H1 (cell line): ENCODE measurements at regions not wholly inside any gene's neighbourhood (a gene's known extent, or its start where the extent isn't known, plus 50 kb on each side); places are given as distances from the start of the nearest gene placed in this dataset.

Experiments used
- CTCF ChIA-PET: fragments of 300-600 bp; sonication (Branson Sonifier 250); formaldehyde crosslinking; loops from one replicate; lab custom pipeline; 2021; ENCODE audit not compliant: partially characterized antibody; lab: Charles Lee
- POLR2A ChIA-PET: fragments of 300-600 bp; sonication (Branson Sonifier 250); formaldehyde crosslinking; loops from one replicate; lab custom pipeline; 2021; ENCODE audit warnings: inconsistent platforms; ENCODE audit not compliant: partially characterized antibody; lab: Charles Lee
- DNase-seq, 2 experiments: peaks; one replicate each; pipeline versions ENCODE4 v3.0.0 to v3.0.0-alpha.2; 2010 to 2022; ENCODE audit warnings: low spot score in 2 of 2, low read depth in 1 of 2, mixed read lengths in 1 of 2
- FAIRE-seq: peaks from 2 replicates; lab custom pipeline; 2011; peaks lifted over from hg19 to GRCh38; lab: Jason Lieb, UNC
- H2AFZ ChIP-seq: 2 replicates; pipeline ENCODE4 v1.8.1; 2012; ENCODE audit warnings: low read length, inconsistent platforms
- H2AK5ac ChIP-seq: 2 replicates; pipeline ENCODE4 v1.6.1; 2013; ENCODE audit warnings: low read depth, low read length
- H2BK120ac ChIP-seq: replicated peaks from 2 replicates; pipeline ENCODE3; 2013; ENCODE audit warnings: low read depth, low read length, inconsistent platforms
- H2BK12ac ChIP-seq: 2 replicates; pipeline ENCODE4 v1.6.1; 2013; ENCODE audit warnings: low read depth, low read length
- H2BK15ac ChIP-seq: 2 replicates; pipeline ENCODE4 v1.6.1; 2013; ENCODE audit warnings: low read length
- H2BK20ac ChIP-seq: 2 replicates; pipeline ENCODE4 v1.6.1; 2013; ENCODE audit warnings: low read length
- H2BK5ac ChIP-seq: 2 replicates; pipeline ENCODE4 v1.6.1; 2013; ENCODE audit warnings: low read depth, low read length
- H3K14ac ChIP-seq: 2 replicates; pipeline ENCODE4 v1.6.1; 2013; ENCODE audit warnings: inconsistent platforms; ENCODE audit not compliant: insufficient read length
- H3K18ac ChIP-seq: 2 replicates; pipeline ENCODE4 v1.6.1; 2013; ENCODE audit warnings: low read length; ENCODE audit errors: extremely low read depth
- H3K23ac ChIP-seq: 2 replicates; pipeline ENCODE4 v1.6.1; 2013; ENCODE audit warnings: inconsistent platforms; ENCODE audit not compliant: insufficient read length
- H3K23me2 ChIP-seq: 2 replicates; pipeline ENCODE4 v1.6.1; 2013; ENCODE audit warnings: low read depth, low read length
- H3K27ac ChIP-seq: 2 replicates; pipeline ENCODE4 v1.6.1; 2011; ENCODE audit warnings: low read depth, low read length, inconsistent platforms
- H3K27me3 ChIP-seq, 4 experiments: replicated peaks in 1 of 4; 1 replicate in 1 of 4; 2 replicates in 3 of 4; pipeline versions ENCODE4 v1.6.1 to v1.8.1; 2011 to 2013; ENCODE audit warnings: low read length in 3 of 4, mild to moderate bottlenecking in 3 of 4, inconsistent platforms in 2 of 4, mixed read lengths in 2 of 4, moderate library complexity in 1 of 4; ENCODE audit not compliant: control insufficient read depth in 3 of 4, insufficient read depth in 3 of 4; ENCODE audit errors: extremely low read depth in 1 of 4
- H3K36me3 ChIP-seq, 4 experiments: 2 replicates each; pipeline versions ENCODE4 v1.6.1 to v1.8.1; 2011 to 2013; ENCODE audit warnings: mild to moderate bottlenecking in 4 of 4, low read length in 3 of 4, moderate library complexity in 2 of 4, control low read depth in 1 of 4, inconsistent platforms in 1 of 4; ENCODE audit not compliant: insufficient read depth in 4 of 4, control insufficient read depth in 2 of 4
- H3K4ac ChIP-seq: replicated peaks from 2 replicates; pipeline ENCODE3; 2013; ENCODE audit warnings: low read length, low read depth, mixed read lengths, inconsistent platforms; ENCODE audit not compliant: insufficient read length
- H3K4me1 ChIP-seq, 4 experiments: replicated peaks in 1 of 4; 1 replicate in 1 of 4; 2 replicates in 3 of 4; pipeline versions ENCODE4 v1.6.1 to v1.8.1; 2011 to 2013; ENCODE audit warnings: low read length in 3 of 4, inconsistent platforms in 2 of 4, mixed read lengths in 1 of 4; ENCODE audit not compliant: insufficient read depth in 4 of 4, control insufficient read depth in 3 of 4
- H3K4me2 ChIP-seq, 2 experiments: 2 replicates each; pipeline versions ENCODE4 v1.6.1 to v1.8.1; 2011 to 2013; ENCODE audit warnings: low read depth in 2 of 2, low read length in 2 of 2, control low read depth in 1 of 2, inconsistent platforms in 1 of 2, mild to moderate bottlenecking in 1 of 2; ENCODE audit not compliant: insufficient read depth in 1 of 2
- H3K4me3 ChIP-seq, 4 experiments: fragments of 200-600, 300-600 bp in 1 of 4; sonication (generic), shearing (Covaris generic), sonication (Bioruptor Twin) in 1 of 4; 2 replicates each; pipeline versions ENCODE4 v1.5.1 to v1.8.1; 2011 to 2016; ENCODE audit warnings: low read length in 4 of 4, low read depth in 3 of 4, control low read depth in 2 of 4, inconsistent platforms in 2 of 4, mild to moderate bottlenecking in 2 of 4, mixed read lengths in 1 of 4, moderate library complexity in 1 of 4; ENCODE audit not compliant: insufficient read depth in 2 of 4; ENCODE audit errors: extremely low read depth in 1 of 4
- H3K56ac ChIP-seq: replicated peaks from 2 replicates; pipeline ENCODE3; 2013; ENCODE audit warnings: low read depth, mild to moderate bottlenecking, mixed read lengths, low read length, inconsistent platforms; ENCODE audit not compliant: insufficient read length
- H3K79me1 ChIP-seq: 2 replicates; pipeline ENCODE4 v1.6.1; 2013; ENCODE audit warnings: low read depth, low read length, control low read depth
- H3K79me2 ChIP-seq, 2 experiments: 2 replicates each; pipeline versions ENCODE4 v1.6.1 to v1.8.1; 2012 to 2013; ENCODE audit warnings: low read length in 2 of 2, mild to moderate bottlenecking in 2 of 2, inconsistent platforms in 1 of 2; ENCODE audit not compliant: insufficient read depth in 2 of 2, control insufficient read depth in 1 of 2
- H3K9ac ChIP-seq, 4 experiments: replicated peaks in 1 of 4; 1 replicate in 1 of 4; 2 replicates in 3 of 4; pipeline versions ENCODE4 v1.6.1 to v1.8.1; 2011 to 2013; ENCODE audit warnings: low read depth in 3 of 4, low read length in 3 of 4, control low read depth in 2 of 4, mild to moderate bottlenecking in 2 of 4, moderate library complexity in 2 of 4, inconsistent platforms in 1 of 4; ENCODE audit errors: extremely low read depth in 1 of 4
- H3K9me3 ChIP-seq, 2 experiments: 2 replicates each; pipeline versions ENCODE4 v1.6.1 to v1.8.1; 2012 to 2013; ENCODE audit warnings: mild to moderate bottlenecking in 2 of 2, moderate library complexity in 2 of 2, control low read depth in 1 of 2, inconsistent platforms in 1 of 2, low read depth in 1 of 2, low read length in 1 of 2, mixed read lengths in 1 of 2; ENCODE audit not compliant: insufficient read depth in 2 of 2
- H4K20me1 ChIP-seq, 2 experiments: replicated peaks in 1 of 2; 2 replicates each; pipeline versions ENCODE3 to v1.8.1; 2011 to 2013; ENCODE audit warnings: inconsistent platforms in 2 of 2, low read length in 2 of 2, mild to moderate bottlenecking in 1 of 2; ENCODE audit not compliant: insufficient read depth in 2 of 2, control insufficient read depth in 1 of 2
- H4K5ac ChIP-seq: 2 replicates; pipeline ENCODE4 v1.6.1; 2013; ENCODE audit warnings: low read length, low read depth, mixed read lengths, inconsistent platforms; ENCODE audit not compliant: insufficient read length
- H4K8ac ChIP-seq: 2 replicates; pipeline ENCODE4 v1.8.0; 2013; ENCODE audit warnings: mild to moderate bottlenecking, moderate library complexity, low read length, inconsistent platforms; ENCODE audit not compliant: insufficient read depth; ENCODE audit errors: extremely low read depth
- H4K91ac ChIP-seq: replicated peaks from 2 replicates; pipeline ENCODE3; 2013; ENCODE audit warnings: low read length, mixed read lengths, inconsistent platforms; ENCODE audit not compliant: insufficient read length
- BRCA1 ChIP-seq: IDR thresholded peaks from 2 replicates; pipeline ENCODE4 v1.6.1; 2012; ENCODE audit warnings: low read depth, low read length, improper control_type of control experiment
- EGR1 ChIP-seq: IDR thresholded peaks from 2 replicates; pipeline ENCODE4 v1.6.1; 2011; ENCODE audit warnings: low read depth, low read length, borderline replicate concordance
- EP300 ChIP-seq, 2 experiments: IDR thresholded peaks; 1 replicate in 1 of 2; 2 replicates in 1 of 2; pipeline ENCODE4 v1.6.1; 2011 to 2012; ENCODE audit warnings: low read depth in 2 of 2, low read length in 2 of 2, mild to moderate bottlenecking in 2 of 2, borderline replicate concordance in 1 of 2, inconsistent platforms in 1 of 2, moderate library complexity in 1 of 2
- GABPA ChIP-seq: IDR thresholded peaks from 2 replicates; pipeline ENCODE4 v1.6.1; 2011; ENCODE audit warnings: mild to moderate bottlenecking, low read length, moderate library complexity, borderline replicate concordance; ENCODE audit not compliant: insufficient read depth
- KDM4A ChIP-seq: IDR thresholded peaks from one replicate; pipeline ENCODE4 v1.7.1; 2012; ENCODE audit warnings: low read depth, mild to moderate bottlenecking, moderate library complexity, low read length, inconsistent platforms; ENCODE audit not compliant: severe bottlenecking
- POLR2AphosphoS5 ChIP-seq: IDR thresholded peaks from 2 replicates; pipeline ENCODE4 v1.6.1; 2011; ENCODE audit warnings: low read depth, low read length
- SP1 ChIP-seq: IDR thresholded peaks from 2 replicates; pipeline ENCODE4 v1.6.1; 2011; ENCODE audit warnings: low read depth, low read length
- SP2 ChIP-seq: IDR thresholded peaks from 2 replicates; pipeline ENCODE4 v1.6.1; 2012; ENCODE audit warnings: mild to moderate bottlenecking, low read length, inconsistent platforms
- SUZ12 ChIP-seq: fragments of 200-600 bp; sonication (generic); IDR thresholded peaks from 2 replicates; pipeline ENCODE4 v1.6.1; 2012; ENCODE audit warnings: mild to moderate bottlenecking, inconsistent platforms, low read length, moderate library complexity, mixed read lengths
- TBP ChIP-seq: IDR thresholded peaks from 2 replicates; pipeline ENCODE4 v1.6.1; 2011; ENCODE audit warnings: low read depth, low read length, improper control_type of control experiment
- WGBS, 2 experiments: shearing (Covaris generic) in 1 of 2; methylation state at CpG; one replicate each; pipeline versions ENCODE4 v1.1.6 to v1.1.7; 2013 to 2015; ENCODE audit warnings: low lambda C conversion rate in 2 of 2, mixed read lengths in 2 of 2, inconsistent platforms in 1 of 2, low coverage in 1 of 2, missing lambda C conversion rate in 1 of 2; ENCODE audit not compliant: insufficient replicate concordance in 2 of 2, insufficient coverage in 1 of 2, insufficient read length in 1 of 2; ENCODE audit errors: extremely low coverage in 1 of 2, missing lambda C conversion rate in 1 of 2; 5-methylcytosine and 5-hydroxymethylcytosine counted together
- TF ChIP-seq, protein P1 (sequence below): IDR thresholded peaks from 2 replicates; pipeline ENCODE4 v1.6.1; 2011; ENCODE audit warnings: low read length, improper control_type of control experiment
- TF ChIP-seq, protein P2 (sequence below): IDR thresholded peaks from 2 replicates; pipeline ENCODE4 v1.6.1; 2012; ENCODE audit warnings: inconsistent platforms

GRCh38 chr4:3611778-3612177 is 79.6 kb upstream of the LRPAP1 start:
- H4K91ac ChIP-seq, result peak overlapping the region; percentile 9
- H3K9ac ChIP-seq, result no peak overlapping the region
- no peak for DNase-seq
- 84% methylated on average over 14 of the region's 14 CpGs; no CpG with 5 or more reads in 1 of the 2 experiments for WGBS, 2 experiments
- no peak overlapping the region for H3K23ac ChIP-seq
- H2BK120ac ChIP-seq, result no peak overlapping the region
- H3K14ac ChIP-seq, result no peak overlapping the region
- H3K79me2 ChIP-seq, result peaks cover 0 to 4% of the 10 kb centered on the region in 2 experiments; a peak in 1 of 4 replicates
- H3K27me3 ChIP-seq, result no peaks in the 10 kb centered on the region
- H3K56ac ChIP-seq, result no peak overlapping the region
- H3K36me3 ChIP-seq, result no peaks in the 10 kb centered on the region; a peak in 1 of 8 replicates
- peaks cover 0 to 5% of the 10 kb centered on the region in 2 experiments for H4K20me1 ChIP-seq
- peaks cover 0 to 2% (median 0%) of the 10 kb centered on the region in 4 experiments; a peak in 1 of 7 replicates for H3K4me1 ChIP-seq
- no peak overlapping the region for H3K4me2 ChIP-seq
- H2BK12ac ChIP-seq, result no peak overlapping the region
- H3K23me2 ChIP-seq, result peaks cover 15% of the 10 kb centered on the region
- no peak overlapping the region for H4K5ac ChIP-seq
- no peak for FAIRE-seq
- H2BK5ac ChIP-seq, result no peak overlapping the region
- H3K79me1 ChIP-seq, result peaks cover 4% of the 10 kb centered on the region; the same call in 1 of the 2 replicates
- H3K9me3 ChIP-seq, result peaks cover 0 to 5% of the 10 kb centered on the region in 2 experiments; a peak in 1 of 4 replicates
- H2AK5ac ChIP-seq, result no peak overlapping the region
- H2AFZ ChIP-seq, result no peak overlapping the region
- POLR2A ChIA-PET, result interaction anchor here (0.5 kb wide), 1 partner anchor 122 kb away, joined by 4 read pairs; no protein-coding TSS in a partner anchor
- CTCF ChIA-PET, result interaction anchor here (1.4 kb wide), 1 partner anchor 97 kb away, joined by 4 read pairs; no protein-coding TSS in a partner anchor
- no peak overlapping the region for H3K18ac ChIP-seq
- peak overlapping the region; percentile 14; the same call in 1 of the 2 replicates for H4K8ac ChIP-seq
- H3K4me3 ChIP-seq, result no peak overlapping the region
- H3K4ac ChIP-seq, result no peak overlapping the region
- no peak overlapping the region for H3K27ac ChIP-seq
- no peak overlapping the region for H2BK15ac ChIP-seq
- no peak overlapping the region for H2BK20ac ChIP-seq
- TF ChIP-seq TBP (no peak), EP300 (IDR thresholded peaks at IDR 0.05; ENCODE audit: borderline replicate concordance in 1 of 2, low read depth in 2 of 2, low read length in 2 of 2) (no peak), SP2 (no peak), GABPA (no peak), BRCA1 (no peak), KDM4A (no peak), SUZ12 (no peak), SP1 (no peak), POLR2AphosphoS5 (no peak), EGR1 (no peak)
- TF ChIP-seq, protein P1, sequence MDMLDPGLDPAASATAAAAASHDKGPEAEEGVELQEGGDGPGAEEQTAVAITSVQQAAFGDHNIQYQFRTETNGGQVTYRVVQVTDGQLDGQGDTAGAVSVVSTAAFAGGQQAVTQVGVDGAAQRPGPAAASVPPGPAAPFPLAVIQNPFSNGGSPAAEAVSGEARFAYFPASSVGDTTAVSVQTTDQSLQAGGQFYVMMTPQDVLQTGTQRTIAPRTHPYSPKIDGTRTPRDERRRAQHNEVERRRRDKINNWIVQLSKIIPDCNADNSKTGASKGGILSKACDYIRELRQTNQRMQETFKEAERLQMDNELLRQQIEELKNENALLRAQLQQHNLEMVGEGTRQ, result no peak
- TF ChIP-seq, protein P2, sequence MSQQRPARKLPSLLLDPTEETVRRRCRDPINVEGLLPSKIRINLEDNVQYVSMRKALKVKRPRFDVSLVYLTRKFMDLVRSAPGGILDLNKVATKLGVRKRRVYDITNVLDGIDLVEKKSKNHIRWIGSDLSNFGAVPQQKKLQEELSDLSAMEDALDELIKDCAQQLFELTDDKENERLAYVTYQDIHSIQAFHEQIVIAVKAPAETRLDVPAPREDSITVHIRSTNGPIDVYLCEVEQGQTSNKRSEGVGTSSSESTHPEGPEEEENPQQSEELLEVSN, result no peak
